ENCODE measurements at regions not wholly inside any gene's neighbourhood (a gene's known extent, or its start where the extent isn't known, plus 50 kb on each side); places are given as distances from the start of the nearest gene placed in this dataset.
"Not testable (repeated sequence)": the region's sequence is repeated elsewhere in the genome, so short reads cannot be mapped to it uniquely, and the experiment has no call there.

GRCh38 chr18:22067682-22068081 is 101.7 kb upstream of the GATA6 start (continued):
- no peak for TF ChIP-seq YY1 (IDR thresholded peaks at IDR 0.05; ENCODE audit: extremely low read depth, insufficient replicate concordance, low read depth, low read length)
- no peak for TF ChIP-seq SIN3A (IDR thresholded peaks at IDR 0.05; ENCODE audit: low read depth)
- no peak for TF ChIP-seq ZNF274 (IDR thresholded peaks at IDR 0.05; ENCODE audit: low read depth, low read length)
- TF ChIP-seq CBX3 (IDR thresholded peaks at IDR 0.05; ENCODE audit: low read depth), result no peak

GRCh38 chr18:22068784-22069183 is 100.6 kb upstream of the GATA6 start:
- intact Hi-C loops (cut with micrococcal nuclease), result not testable (repeated sequence)

GRCh38 chr18:22069916-22070315 is 99.5 kb upstream of the GATA6 start:
- Histone ChIP-seq H3K4me2 (ENCODE audit: low read length) (no peak overlapping the region), H3K79me2 (ENCODE audit: insufficient read depth, low read length) (no peaks in the 10 kb centered on the region), H2AFZ (ENCODE audit: low read depth, low read length, poor library complexity, severe bottlenecking) (no peak overlapping the region), H3K4me1 (ENCODE audit: control insufficient read depth in 1 of 2, insufficient read depth in 2 of 2, low read length in 2 of 2) (no peaks in the 10 kb centered on the region), H4K20me1 (ENCODE audit: insufficient read depth) (no peaks in the 10 kb centered on the region), H3K27me3 (ENCODE audit: insufficient read depth, low read length) (no peaks in the 10 kb centered on the region), H3K36me3 (ENCODE audit: control insufficient read depth in 1 of 2, insufficient read depth in 2 of 2, low read length in 2 of 2) (no peaks in the 10 kb centered on the region), H3K9me3 (ENCODE audit: control insufficient read depth in 1 of 2, insufficient read depth in 1 of 2, low read depth in 1 of 2, low read length in 2 of 2) (no peaks in the 10 kb centered on the region), H3K27ac (ENCODE audit: low read depth, low read length) (no peak overlapping the region), H3K9ac (ENCODE audit: low read length) (no peak overlapping the region), H3K4me3 (replicated peaks in 1 of 2; ENCODE audit: low read depth in 1 of 2, low read length in 2 of 2) (no peak overlapping the region), H3K9me2 (ENCODE audit: insufficient read depth) (no peaks in the 10 kb centered on the region)
- intact Hi-C loops (cut with micrococcal nuclease), result no loop called here
- ChIA-PET RAD21 (ENCODE audit: low non-redundant PET in 1 of 2, low total read pairs in 2 of 2, uncharacterized antibody in 2 of 2, unreplicated experiment in 2 of 2) (no interaction called here), CTCF (no interaction called here), POLR2A (no interaction called here)
- DNase-seq (ENCODE audit: low read depth, low spot score), result no peak
- BruUV-seq (replicated peaks), result no TSS peak
- no peak for ATAC-seq
- TF ChIP-seq CTCF (IDR thresholded peaks at IDR 0.05 in 2 of 3, conservative IDR thresholded peaks at IDR 0.05 in 1 of 3; ENCODE audit: borderline replicate concordance in 1 of 3, insufficient read depth in 1 of 3, low read depth in 2 of 3, low read length in 2 of 3) (no peak), ZNF274 (IDR thresholded peaks at IDR 0.05; ENCODE audit: low read depth, low read length) (no peak), SIN3A (IDR thresholded peaks at IDR 0.05; ENCODE audit: low read depth) (no peak), ZBTB33 (IDR thresholded peaks at IDR 0.05; ENCODE audit: extremely low read depth, insufficient replicate concordance, low read length) (no peak), POLR2AphosphoS5 (IDR thresholded peaks at IDR 0.05; ENCODE audit: low read depth, low read length) (no peak), CEBPB (IDR thresholded peaks at IDR 0.05; ENCODE audit: low read depth) (no peak), SP1 (IDR thresholded peaks at IDR 0.05; ENCODE audit: low read depth) (no peak), EZH2phosphoT487 (IDR thresholded peaks at IDR 0.05; ENCODE audit: borderline replicate concordance) (no peak), JUND (IDR thresholded peaks at IDR 0.05) (no peak), MAX (IDR thresholded peaks at IDR 0.05) (no peak)

More at GRCh38 chr18:22068784-22069183, 100.6 kb upstream of the GATA6 start:
- DNase-seq (ENCODE audit: low read depth, low spot score); H3K27ac ChIP-seq (ENCODE audit: low read depth, low read length); H2AFZ ChIP-seq (ENCODE audit: low read depth, low read length, poor library complexity, severe bottlenecking); H3K4me1 ChIP-seq (ENCODE audit: control insufficient read depth in 1 of 2, insufficient read depth in 2 of 2, low read length in 2 of 2); H3K27me3 ChIP-seq (ENCODE audit: insufficient read depth, low read length); ATAC-seq; H3K36me3 ChIP-seq (ENCODE audit: control insufficient read depth in 1 of 2, insufficient read depth in 2 of 2, low read length in 2 of 2); H3K9ac ChIP-seq (ENCODE audit: low read length); RAD21 ChIA-PET (ENCODE audit: low non-redundant PET in 1 of 2, low total read pairs in 2 of 2, uncharacterized antibody in 2 of 2, unreplicated experiment in 2 of 2); H3K4me3 ChIP-seq (replicated peaks in 1 of 2; ENCODE audit: low read depth in 1 of 2, low read length in 2 of 2); H3K9me3 ChIP-seq (ENCODE audit: control insufficient read depth in 1 of 2, insufficient read depth in 1 of 2, low read depth in 1 of 2, low read length in 2 of 2); BruUV-seq (replicated peaks); H3K79me2 ChIP-seq (ENCODE audit: insufficient read depth, low read length); H3K4me2 ChIP-seq (ENCODE audit: low read length); CTCF ChIA-PET; H3K9me2 ChIP-seq (ENCODE audit: insufficient read depth); H4K20me1 ChIP-seq (ENCODE audit: insufficient read depth); POLR2A ChIA-PET: not testable (repeated sequence)

Measured in HCT116 (cell line).